ENCODE measurements at regions not wholly inside any gene's neighbourhood (a gene's known extent, or its start where the extent isn't known, plus 50 kb on each side); places are given as distances from the start of the nearest gene placed in this dataset.

- DNase-seq (ENCODE audit: low read depth): no peak
Measured at GRCh38 chr2:62369541-62370202, 136.3 kb downstream of the TMEM17 start.

GRCh38 chr2:62364791-62365528, 141.0 kb downstream of the TMEM17 start:
- DNase-seq (ENCODE audit: low read depth): no peak

DNA sequence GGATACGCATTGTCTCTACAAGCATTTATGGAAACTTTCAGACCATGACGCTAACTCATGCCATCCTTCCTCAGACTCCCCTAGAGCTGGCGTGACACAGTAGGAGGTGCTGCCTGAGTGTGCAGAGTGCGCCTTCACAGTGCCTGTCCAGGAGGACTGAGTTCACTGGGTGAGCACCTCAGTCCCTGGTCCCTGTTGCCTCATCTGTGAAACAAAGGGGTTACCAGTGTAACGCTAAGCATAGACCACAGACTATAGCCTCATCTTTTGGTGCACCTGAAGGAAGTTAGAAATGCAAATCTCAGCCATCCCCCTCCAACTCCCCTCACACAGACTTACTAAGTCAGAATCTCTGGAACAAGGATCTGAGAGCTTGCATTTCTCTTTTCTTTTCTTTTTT, 142.8 kb downstream of the TMEM17 start:
- no peak for DNase-seq (ENCODE audit: low read depth)

DNA sequence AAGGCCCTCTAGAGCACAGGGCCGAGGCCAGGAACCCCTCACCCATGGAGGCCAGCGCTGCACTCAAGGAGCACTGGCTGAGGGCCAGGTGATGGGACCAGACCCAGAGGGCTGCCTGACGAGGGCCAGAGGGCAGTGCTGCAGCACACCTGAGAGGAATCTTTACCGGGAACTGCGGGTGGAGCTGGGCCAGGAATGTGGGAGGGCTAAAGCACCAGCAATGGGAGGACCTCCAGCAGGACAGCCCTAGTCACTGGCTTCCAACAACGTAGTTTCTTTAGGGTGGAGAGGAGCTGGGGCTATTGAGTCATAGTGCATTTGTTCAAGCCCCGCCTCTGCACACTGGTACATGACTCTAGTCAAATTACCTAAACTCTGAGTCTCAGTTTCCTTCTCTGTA, 143.4 kb downstream of the TMEM17 start:
- DNase-seq (ENCODE audit: low read depth): no peak

GRCh38 chr2:62361964-62362363, 144.0 kb downstream of the TMEM17 start:
- DNase-seq (ENCODE audit: low read depth): no peak

- no peak for DNase-seq (ENCODE audit: low read depth)
Measured at GRCh38 chr2:62354771-62355561, 151.0 kb downstream of the TMEM17 start.

- no peak for DNase-seq (ENCODE audit: low read depth)
Measured at GRCh38 chr2:62352031-62352430, 154.0 kb downstream of the TMEM17 start.

DNA sequence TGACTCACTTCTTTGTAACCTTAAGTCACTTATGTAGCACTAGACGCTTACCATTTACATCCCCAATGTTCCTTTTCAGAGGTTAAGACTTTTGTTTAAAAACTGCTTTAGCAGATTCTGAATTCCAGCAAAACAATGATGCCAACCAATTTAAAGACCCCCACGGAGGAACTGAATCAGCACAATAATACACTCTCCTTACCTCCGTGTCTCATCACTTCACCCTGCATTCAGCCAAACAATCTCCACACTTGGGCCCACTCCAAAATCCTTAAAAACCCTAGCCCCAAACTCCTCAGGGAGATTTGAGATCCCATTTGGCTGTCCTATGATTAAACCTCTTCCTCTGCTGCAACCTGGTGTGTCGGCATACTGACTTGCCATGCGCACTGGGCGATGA, 153.9 kb downstream of the B3GNT2 start:
- no peak for DNase-seq (ENCODE audit: low read depth)

- no peak for DNase-seq (ENCODE audit: low read depth)
Measured at GRCh38 chr2:62348700-62349099, 152.8 kb downstream of the B3GNT2 start.

- DNase-seq (ENCODE audit: low read depth): no peak
Measured at GRCh38 chr2:62347563-62348270, 151.8 kb downstream of the B3GNT2 start.

- no peak for DNase-seq (ENCODE audit: low read depth)
Measured at GRCh38 chr2:62344472-62344871, 148.6 kb downstream of the B3GNT2 start.

DNA sequence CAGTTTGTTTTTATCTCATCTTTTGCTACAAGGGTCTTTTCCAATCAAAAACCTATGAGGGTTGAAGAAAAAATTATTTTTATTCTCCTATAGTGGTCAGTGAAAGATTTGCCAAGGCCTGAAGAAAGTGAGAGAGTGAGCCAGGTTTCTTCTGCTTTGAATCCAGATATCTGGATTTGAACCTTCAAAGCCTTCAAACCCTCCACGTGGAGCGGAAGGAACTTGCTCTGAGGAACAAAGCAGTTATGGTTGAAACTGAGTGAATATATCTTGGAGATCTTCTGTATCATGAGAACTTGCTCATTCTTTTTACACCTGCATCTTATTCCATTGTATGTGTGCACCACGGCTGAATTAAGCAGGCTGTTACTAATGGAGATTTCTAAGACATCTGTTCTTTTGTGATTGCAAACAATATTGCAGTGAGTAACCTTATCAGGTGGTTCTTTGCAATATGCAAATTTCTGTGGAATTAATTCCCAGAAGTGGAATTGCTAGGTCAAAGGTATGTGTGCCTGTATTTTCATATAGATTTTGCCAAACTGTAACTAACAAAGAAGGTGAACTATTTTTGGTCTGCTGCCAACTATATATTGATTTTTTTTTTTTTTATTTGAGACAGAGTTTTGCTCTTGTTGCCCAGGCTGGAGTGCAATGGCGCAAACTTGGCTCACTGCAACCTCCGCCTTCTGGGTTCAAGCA, 147.9 kb downstream of the B3GNT2 start:
- no peak for DNase-seq (ENCODE audit: low read depth)

- no peak for DNase-seq (ENCODE audit: low read depth)
Measured at GRCh38 chr2:62343206-62343605, 147.3 kb downstream of the B3GNT2 start.

GRCh38 chr2:62340994-62341484, 145.1 kb downstream of the B3GNT2 start:
- no peak for DNase-seq (ENCODE audit: low read depth)

GRCh38 chr2:62339837-62340236, 143.9 kb downstream of the B3GNT2 start:
- DNase-seq (ENCODE audit: low read depth): no peak

- no peak for DNase-seq (ENCODE audit: low read depth)
Measured at GRCh38 chr2:62339413-62339812, 143.5 kb downstream of the B3GNT2 start.

GRCh38 chr2:62338111-62338510, 142.2 kb downstream of the B3GNT2 start:
- no peak for DNase-seq (ENCODE audit: low read depth)

- no peak for DNase-seq (ENCODE audit: low read depth)
Measured at GRCh38 chr2:62337403-62337802, 141.5 kb downstream of the B3GNT2 start.

DNA sequence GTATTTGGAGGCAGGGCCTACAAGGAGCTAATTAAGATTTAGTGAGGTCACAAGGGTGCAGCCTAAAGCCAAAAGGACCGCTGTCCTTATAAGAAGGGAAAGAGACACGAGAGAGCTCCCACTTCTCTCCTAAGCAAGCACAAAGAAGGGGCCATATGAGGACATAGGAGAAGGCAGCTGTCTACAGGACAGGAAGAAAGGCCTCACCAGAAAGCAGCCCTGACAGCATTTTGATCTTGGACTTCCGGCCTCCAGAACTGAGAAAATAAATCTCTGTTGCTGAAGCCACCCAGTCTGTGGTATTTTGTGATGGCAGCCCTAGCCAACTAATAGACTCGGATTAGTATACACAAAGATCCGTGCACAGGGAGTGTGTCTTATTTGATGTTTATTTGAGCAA, 139.7 kb downstream of the B3GNT2 start:
- DNase-seq (ENCODE audit: low read depth): no peak

DNA sequence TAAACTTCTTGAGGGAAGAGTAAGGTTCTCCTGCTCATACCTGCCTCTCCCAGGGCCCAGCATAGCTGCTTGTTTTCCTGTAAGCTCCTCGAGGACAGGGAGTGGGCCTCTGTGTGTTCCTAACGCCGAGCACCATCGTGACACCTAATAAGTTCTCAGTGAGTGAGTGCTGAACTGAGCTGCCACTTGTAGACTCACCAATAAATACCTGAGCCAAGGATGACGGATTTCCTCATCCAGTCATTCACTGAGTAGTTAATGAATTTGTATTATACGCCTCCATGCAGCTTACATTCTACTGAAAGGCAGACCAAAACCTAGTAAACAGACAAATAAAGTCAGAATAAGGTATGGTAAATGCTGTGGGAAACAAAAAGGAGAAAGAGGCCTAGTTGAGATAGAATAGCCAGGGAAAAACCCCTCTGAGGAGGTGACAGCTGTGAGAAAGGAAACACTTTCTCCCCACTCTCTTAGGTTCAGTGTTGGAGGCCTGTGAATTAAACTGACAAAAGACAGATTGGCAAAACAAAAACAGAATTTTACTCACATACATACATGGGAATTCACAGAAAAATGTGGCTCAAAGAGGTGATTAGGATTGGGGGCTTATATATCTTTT, 138.6 kb downstream of the B3GNT2 start:
- no peak for DNase-seq (ENCODE audit: low read depth)

GRCh38 chr2:62334009-62334408, 138.1 kb downstream of the B3GNT2 start:
- no peak for DNase-seq (ENCODE audit: low read depth)
